Sigmoid colon (tissue), 4 donors: ENCODE measurements at regions not wholly inside any gene's neighbourhood (a gene's known extent, or its start where the extent isn't known, plus 50 kb on each side); places are given as distances from the start of the nearest gene placed in this dataset.

Experiments used
- POLR2A ChIP-seq, 2 donors: fragments of 450-650 bp; IDR thresholded peaks; one replicate each; pipeline ENCODE4 v1.6.1; 2016; ENCODE audit warnings: antibody characterized with exemption in 2 of 2, mild to moderate bottlenecking in 2 of 2, moderate library complexity in 2 of 2
- POLR2AphosphoS5 ChIP-seq, 4 donors: sonication (generic); formaldehyde crosslinking; IDR thresholded peaks; one replicate each; pipeline ENCODE4 v1.6.1; 2017; ENCODE audit warnings: antibody characterized with exemption in 4 of 4
- TF ChIP-seq, protein P1 (sequence below), 4 experiments: fragments of 450-650 bp in 3 of 4; fragments of 200-600 bp in 1 of 4; IDR thresholded peaks; one replicate each; pipeline ENCODE4 v1.5.1; 2016 to 2019; ENCODE audit warnings: antibody characterized with exemption in 4 of 4, mild to moderate bottlenecking in 3 of 4, moderate library complexity in 2 of 4

GRCh38 chr16:88279998-88280397 lies 102.8 kb upstream of the ZNF469 start:
- TF ChIP-seq, protein P1, sequence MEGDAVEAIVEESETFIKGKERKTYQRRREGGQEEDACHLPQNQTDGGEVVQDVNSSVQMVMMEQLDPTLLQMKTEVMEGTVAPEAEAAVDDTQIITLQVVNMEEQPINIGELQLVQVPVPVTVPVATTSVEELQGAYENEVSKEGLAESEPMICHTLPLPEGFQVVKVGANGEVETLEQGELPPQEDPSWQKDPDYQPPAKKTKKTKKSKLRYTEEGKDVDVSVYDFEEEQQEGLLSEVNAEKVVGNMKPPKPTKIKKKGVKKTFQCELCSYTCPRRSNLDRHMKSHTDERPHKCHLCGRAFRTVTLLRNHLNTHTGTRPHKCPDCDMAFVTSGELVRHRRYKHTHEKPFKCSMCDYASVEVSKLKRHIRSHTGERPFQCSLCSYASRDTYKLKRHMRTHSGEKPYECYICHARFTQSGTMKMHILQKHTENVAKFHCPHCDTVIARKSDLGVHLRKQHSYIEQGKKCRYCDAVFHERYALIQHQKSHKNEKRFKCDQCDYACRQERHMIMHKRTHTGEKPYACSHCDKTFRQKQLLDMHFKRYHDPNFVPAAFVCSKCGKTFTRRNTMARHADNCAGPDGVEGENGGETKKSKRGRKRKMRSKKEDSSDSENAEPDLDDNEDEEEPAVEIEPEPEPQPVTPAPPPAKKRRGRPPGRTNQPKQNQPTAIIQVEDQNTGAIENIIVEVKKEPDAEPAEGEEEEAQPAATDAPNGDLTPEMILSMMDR (IDR thresholded peaks at IDR 0.05), result no peak
- TF ChIP-seq POLR2A (IDR thresholded peaks at IDR 0.05), result no peak
- no peak for TF ChIP-seq POLR2AphosphoS5 (IDR thresholded peaks at IDR 0.05)
